Chondrocyte (in vitro differentiated cells): ENCODE measurements at regions not wholly inside any gene's neighbourhood (a gene's known extent, or its start where the extent isn't known, plus 50 kb on each side); places are given as distances from the start of the nearest gene placed in this dataset.

ENCODE experiments used
- DNase-seq: peaks from one replicate; pipeline ENCODE4 v3.0.0; 2021; ENCODE audit warnings: mixed read lengths, low spot score
- H3K27ac Mint-ChIP-seq: one replicate; pipeline ENCODE4 v1.8.0; 2021; ENCODE audit warnings: mild to moderate bottlenecking, moderate library complexity, mixed read lengths; ENCODE audit not compliant: unreplicated experiment
- H3K27me3 Mint-ChIP-seq: 2 replicates; pipeline ENCODE4 v1.8.0; 2021; ENCODE audit warnings: low read depth, mixed read lengths
- H3K36me3 Mint-ChIP-seq: 2 replicates; pipeline ENCODE4 v1.8.0; 2021; ENCODE audit warnings: low read depth, mixed read lengths
- H3K4me1 Mint-ChIP-seq: 2 replicates; pipeline ENCODE4 v1.8.0; 2021; ENCODE audit warnings: low read depth, mild to moderate bottlenecking, mixed read lengths
- H3K4me3 Mint-ChIP-seq: one replicate; pipeline ENCODE4 v1.8.0; 2021; ENCODE audit warnings: mild to moderate bottlenecking, moderate library complexity, mixed read lengths; ENCODE audit not compliant: unreplicated experiment
- H3K9me3 Mint-ChIP-seq: 2 replicates; pipeline ENCODE4 v1.8.0; 2021; ENCODE audit warnings: low read depth, mixed read lengths
- TF ChIP-seq, protein P1 (sequence below): fragments of 200-600 bp; sonication (generic); IDR thresholded peaks from 2 replicates; pipeline ENCODE4 v1.5.0; 2021; ENCODE audit warnings: antibody characterized with exemption, mild to moderate bottlenecking, moderate library complexity

DNA sequence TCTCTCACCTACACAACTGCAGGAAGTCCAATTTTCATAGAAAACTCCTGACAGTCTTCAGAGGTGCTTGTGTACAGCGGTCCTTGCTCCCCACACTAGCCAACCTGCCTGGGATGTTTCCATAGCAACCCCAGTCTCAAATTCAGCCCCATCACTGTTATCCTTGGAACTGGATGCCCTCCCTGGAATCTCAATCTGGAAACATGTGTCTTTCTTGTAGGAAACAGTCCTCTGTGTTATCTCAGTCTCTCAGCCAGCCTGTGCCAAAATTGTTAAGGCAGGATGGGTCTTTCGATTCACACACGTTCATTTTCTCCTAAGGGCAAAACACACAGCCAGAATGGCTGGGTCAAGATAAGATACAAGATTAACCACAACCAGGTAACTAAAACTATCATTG is 295.5 kb upstream of the RND3 start:
- H3K4me3 Mint-ChIP-seq, result no peak overlapping the region
- no peaks in the 10 kb centered on the region for H3K36me3 Mint-ChIP-seq
- peaks cover 20% of the 10 kb centered on the region for H3K4me1 Mint-ChIP-seq
- H3K27me3 Mint-ChIP-seq, result no peaks in the 10 kb centered on the region
- H3K27ac Mint-ChIP-seq, result no peak overlapping the region
- DNase-seq, result no peak
- no peaks in the 10 kb centered on the region for H3K9me3 Mint-ChIP-seq
- TF ChIP-seq, protein P1, sequence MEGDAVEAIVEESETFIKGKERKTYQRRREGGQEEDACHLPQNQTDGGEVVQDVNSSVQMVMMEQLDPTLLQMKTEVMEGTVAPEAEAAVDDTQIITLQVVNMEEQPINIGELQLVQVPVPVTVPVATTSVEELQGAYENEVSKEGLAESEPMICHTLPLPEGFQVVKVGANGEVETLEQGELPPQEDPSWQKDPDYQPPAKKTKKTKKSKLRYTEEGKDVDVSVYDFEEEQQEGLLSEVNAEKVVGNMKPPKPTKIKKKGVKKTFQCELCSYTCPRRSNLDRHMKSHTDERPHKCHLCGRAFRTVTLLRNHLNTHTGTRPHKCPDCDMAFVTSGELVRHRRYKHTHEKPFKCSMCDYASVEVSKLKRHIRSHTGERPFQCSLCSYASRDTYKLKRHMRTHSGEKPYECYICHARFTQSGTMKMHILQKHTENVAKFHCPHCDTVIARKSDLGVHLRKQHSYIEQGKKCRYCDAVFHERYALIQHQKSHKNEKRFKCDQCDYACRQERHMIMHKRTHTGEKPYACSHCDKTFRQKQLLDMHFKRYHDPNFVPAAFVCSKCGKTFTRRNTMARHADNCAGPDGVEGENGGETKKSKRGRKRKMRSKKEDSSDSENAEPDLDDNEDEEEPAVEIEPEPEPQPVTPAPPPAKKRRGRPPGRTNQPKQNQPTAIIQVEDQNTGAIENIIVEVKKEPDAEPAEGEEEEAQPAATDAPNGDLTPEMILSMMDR, result no peak

DNA sequence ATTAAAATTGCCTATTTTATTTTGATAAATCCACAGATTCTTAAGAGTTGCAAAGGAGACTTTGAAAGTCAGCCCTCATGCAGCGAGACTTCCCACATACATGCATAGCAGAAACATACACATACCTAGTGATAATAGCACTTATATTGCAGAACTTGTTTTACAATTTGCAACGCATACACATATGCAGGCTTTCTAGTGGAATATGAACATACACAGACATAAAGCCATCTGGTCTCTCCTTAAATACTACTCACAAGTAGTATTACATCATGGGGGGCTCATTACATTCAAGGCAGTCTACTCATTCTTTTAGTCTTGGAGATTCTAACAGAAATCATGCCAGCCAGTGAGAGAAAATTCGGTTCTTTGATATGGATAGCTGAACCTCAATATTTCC is 295.1 kb upstream of the RND3 start:
- TF ChIP-seq, protein P1, result no peak
- Mint-ChIP-seq H3K4me3 (no peak overlapping the region), H3K27me3 (no peaks in the 10 kb centered on the region), H3K9me3 (no peaks in the 10 kb centered on the region), H3K4me1 (peaks cover 20% of the 10 kb centered on the region), H3K36me3 (no peaks in the 10 kb centered on the region), H3K27ac (no peak overlapping the region)
- no peak for DNase-seq

DNA sequence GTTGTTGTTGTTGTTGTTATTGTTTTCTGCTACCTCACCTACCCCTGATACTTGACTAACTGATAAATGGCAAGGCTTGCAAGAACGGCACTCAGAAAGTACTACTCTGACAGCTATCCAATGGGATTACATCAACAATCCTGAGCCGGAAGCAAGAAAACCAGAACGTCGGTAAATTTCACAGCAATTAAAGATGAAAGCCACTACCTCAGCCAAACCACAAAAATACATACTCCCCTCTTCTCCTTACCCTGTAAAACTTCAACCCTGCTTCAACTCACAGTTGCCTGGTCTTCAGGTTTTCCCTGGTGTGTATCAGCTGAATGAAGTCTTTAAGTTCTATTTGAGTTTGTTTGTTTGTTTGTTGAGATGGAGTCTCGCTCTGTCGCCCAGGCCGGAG is 293.7 kb upstream of the RND3 start:
- TF ChIP-seq, protein P1, result no peak

DNA sequence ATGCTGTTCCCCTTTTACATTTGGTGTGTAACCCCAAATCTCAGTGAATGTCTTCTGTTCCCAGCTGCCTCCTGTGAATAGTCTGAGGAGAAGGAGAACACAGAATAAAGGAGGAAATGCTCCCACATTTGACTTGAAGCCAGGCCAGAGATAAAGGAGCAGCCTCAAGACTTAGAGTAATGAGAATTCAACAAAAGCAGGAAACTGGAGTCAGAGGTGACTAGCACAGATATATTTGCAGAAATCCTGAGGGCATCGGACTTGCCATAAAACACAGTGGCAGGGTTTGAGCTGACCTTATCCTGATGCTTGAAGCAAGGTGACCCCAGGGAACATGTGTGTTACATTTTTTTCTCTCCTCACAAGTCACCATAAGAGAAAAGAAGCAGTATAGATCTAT is 291.4 kb upstream of the RND3 start:
- peaks cover 20% of the 10 kb centered on the region for H3K4me1 Mint-ChIP-seq
- no peak for DNase-seq
- no peak overlapping the region for H3K27ac Mint-ChIP-seq
- TF ChIP-seq, protein P1, result no peak
- no peak overlapping the region for H3K4me3 Mint-ChIP-seq
- no peaks in the 10 kb centered on the region for H3K36me3 Mint-ChIP-seq
- no peaks in the 10 kb centered on the region for H3K27me3 Mint-ChIP-seq
- no peaks in the 10 kb centered on the region for H3K9me3 Mint-ChIP-seq

More for the DNA sequence above, 293.7 kb upstream of the RND3 start:
- Mint-ChIP-seq H3K36me3 (no peaks in the 10 kb centered on the region), H3K9me3 (no peaks in the 10 kb centered on the region), H3K27ac (no peak overlapping the region), H3K27me3 (no peaks in the 10 kb centered on the region), H3K4me3 (no peak overlapping the region), H3K4me1 (peaks cover 20% of the 10 kb centered on the region)
- DNase-seq, result no peak

DNA sequence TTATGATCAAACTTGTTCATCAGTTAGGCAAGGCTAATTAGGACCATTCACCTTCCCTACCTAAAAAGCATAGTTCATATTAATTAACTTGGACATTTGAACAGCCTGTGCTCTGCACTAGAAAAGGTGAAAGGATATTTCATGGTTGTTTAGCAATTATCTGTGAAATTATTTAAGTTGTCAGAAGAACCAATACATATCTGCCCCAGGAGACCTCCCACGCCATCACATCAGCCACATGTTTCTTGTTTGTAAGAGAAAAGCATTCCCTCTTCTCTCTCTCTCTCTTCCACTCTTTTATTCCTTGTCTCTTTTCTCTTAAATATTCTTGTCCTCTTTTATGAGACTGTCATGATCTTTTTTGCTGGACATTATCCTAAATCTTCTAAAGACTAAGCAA is 282.0 kb upstream of the RND3 start:
- H3K4me3 Mint-ChIP-seq, result no peak overlapping the region
- no peak overlapping the region for H3K27ac Mint-ChIP-seq
- TF ChIP-seq, protein P1, result no peak
- no peaks in the 10 kb centered on the region for H3K36me3 Mint-ChIP-seq
- no peaks in the 10 kb centered on the region for H3K9me3 Mint-ChIP-seq
- H3K4me1 Mint-ChIP-seq, result peaks cover 4% of the 10 kb centered on the region
- no peaks in the 10 kb centered on the region for H3K27me3 Mint-ChIP-seq
- no peak for DNase-seq
